ENCODE measurements at regions not wholly inside any gene's neighbourhood (a gene's known extent, or its start where the extent isn't known, plus 50 kb on each side); places are given as distances from the start of the nearest gene placed in this dataset.

DNA sequence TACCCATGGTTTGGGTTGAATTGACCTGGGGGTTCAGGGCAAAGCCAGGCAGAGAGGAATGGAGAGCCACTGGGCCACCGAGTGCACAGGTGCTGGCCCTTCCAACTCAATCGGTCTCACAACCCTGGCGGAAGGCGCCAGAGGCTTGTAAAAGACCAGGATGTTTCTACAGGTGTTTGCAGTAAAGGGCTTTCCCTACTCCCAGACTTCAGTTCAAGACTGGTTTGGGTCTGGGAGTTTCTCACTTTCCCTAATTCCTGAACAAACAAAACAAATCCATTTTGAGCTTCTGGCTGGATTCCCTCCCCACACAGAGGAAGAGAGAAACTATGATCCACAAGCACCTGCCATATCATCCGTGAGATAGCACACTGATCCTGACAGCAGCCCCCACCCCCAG, 125.2 kb upstream of the KLF4 start:
- H3K4me1 Mint-ChIP-seq (ENCODE audit: low read depth): peaks cover 1% of the 10 kb centered on the region
- no peak overlapping the region for H3K27ac Mint-ChIP-seq
- H3K9me3 Mint-ChIP-seq (ENCODE audit: low read depth): no peaks in the 10 kb centered on the region
- no peak for DNase-seq (ENCODE audit: low spot score, unreplicated experiment)
- no peak overlapping the region for H3K4me3 Mint-ChIP-seq (ENCODE audit: low read depth)
- no peaks in the 10 kb centered on the region for H3K36me3 Mint-ChIP-seq (ENCODE audit: insufficient read depth)
- H3K27me3 Mint-ChIP-seq: peaks cover 88% of the 10 kb centered on the region
- TF ChIP-seq, protein P1, sequence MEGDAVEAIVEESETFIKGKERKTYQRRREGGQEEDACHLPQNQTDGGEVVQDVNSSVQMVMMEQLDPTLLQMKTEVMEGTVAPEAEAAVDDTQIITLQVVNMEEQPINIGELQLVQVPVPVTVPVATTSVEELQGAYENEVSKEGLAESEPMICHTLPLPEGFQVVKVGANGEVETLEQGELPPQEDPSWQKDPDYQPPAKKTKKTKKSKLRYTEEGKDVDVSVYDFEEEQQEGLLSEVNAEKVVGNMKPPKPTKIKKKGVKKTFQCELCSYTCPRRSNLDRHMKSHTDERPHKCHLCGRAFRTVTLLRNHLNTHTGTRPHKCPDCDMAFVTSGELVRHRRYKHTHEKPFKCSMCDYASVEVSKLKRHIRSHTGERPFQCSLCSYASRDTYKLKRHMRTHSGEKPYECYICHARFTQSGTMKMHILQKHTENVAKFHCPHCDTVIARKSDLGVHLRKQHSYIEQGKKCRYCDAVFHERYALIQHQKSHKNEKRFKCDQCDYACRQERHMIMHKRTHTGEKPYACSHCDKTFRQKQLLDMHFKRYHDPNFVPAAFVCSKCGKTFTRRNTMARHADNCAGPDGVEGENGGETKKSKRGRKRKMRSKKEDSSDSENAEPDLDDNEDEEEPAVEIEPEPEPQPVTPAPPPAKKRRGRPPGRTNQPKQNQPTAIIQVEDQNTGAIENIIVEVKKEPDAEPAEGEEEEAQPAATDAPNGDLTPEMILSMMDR (IDR thresholded peaks at IDR 0.05; ENCODE audit: unreplicated experiment): no peak

DNA sequence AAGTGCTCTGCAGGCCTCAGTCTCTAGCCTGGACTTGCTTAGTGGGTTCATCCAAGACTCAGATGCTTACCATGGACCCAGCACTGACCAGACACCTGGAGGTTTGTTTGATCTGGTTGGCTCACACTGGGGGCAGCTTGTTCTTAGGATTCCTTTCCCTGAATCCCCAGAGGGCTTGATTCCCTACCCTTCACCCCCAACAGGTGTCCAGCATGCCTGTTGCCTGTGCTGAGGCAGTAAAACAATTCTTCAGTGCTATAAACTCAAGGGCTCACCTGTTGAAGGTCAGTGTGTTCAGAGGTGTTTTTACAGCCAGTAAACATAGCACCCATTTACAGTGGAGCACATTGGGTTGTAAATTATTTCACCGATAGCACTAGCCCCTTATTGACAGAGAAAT, 123.8 kb upstream of the KLF4 start:
- TF ChIP-seq, protein P1 (IDR thresholded peaks at IDR 0.05; ENCODE audit: unreplicated experiment): no peak
- H3K27ac Mint-ChIP-seq: no peak overlapping the region
- peaks cover 1% of the 10 kb centered on the region for H3K4me1 Mint-ChIP-seq (ENCODE audit: low read depth)
- H3K4me3 Mint-ChIP-seq (ENCODE audit: low read depth): no peak overlapping the region
- no peaks in the 10 kb centered on the region for H3K9me3 Mint-ChIP-seq (ENCODE audit: low read depth)
- H3K27me3 Mint-ChIP-seq: peaks cover 91% of the 10 kb centered on the region
- DNase-seq (ENCODE audit: low spot score, unreplicated experiment): no peak
- no peaks in the 10 kb centered on the region for H3K36me3 Mint-ChIP-seq (ENCODE audit: insufficient read depth)

DNA sequence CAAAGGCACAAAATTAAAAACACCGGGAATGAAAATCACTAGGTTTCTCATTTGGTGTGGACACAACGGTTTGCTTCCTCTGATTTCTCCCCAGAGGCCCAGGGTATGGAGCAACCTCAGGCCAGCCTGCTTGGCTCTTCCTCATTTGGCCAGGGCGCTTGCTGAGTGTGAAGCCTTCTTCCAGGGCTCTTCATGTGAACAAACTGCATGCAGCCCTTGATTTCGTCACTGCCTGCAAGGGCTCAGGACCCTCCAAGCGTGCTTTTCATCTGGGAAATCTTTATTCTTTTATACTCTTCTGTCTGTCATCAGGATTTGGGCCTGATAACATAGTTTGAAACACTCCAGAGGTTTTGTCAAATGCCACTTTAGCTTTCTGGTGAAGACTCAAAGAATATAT, 122.6 kb upstream of the KLF4 start:
- no peak for DNase-seq (ENCODE audit: low spot score, unreplicated experiment)
- Mint-ChIP-seq H3K27ac (no peak overlapping the region), H3K36me3 (ENCODE audit: insufficient read depth) (no peaks in the 10 kb centered on the region), H3K4me1 (ENCODE audit: low read depth) (peaks cover 1% of the 10 kb centered on the region), H3K9me3 (ENCODE audit: low read depth) (no peaks in the 10 kb centered on the region), H3K4me3 (ENCODE audit: low read depth) (no peak overlapping the region), H3K27me3 (peaks cover 91% of the 10 kb centered on the region)
- TF ChIP-seq, protein P1 (IDR thresholded peaks at IDR 0.05; ENCODE audit: unreplicated experiment): no peak

DNA sequence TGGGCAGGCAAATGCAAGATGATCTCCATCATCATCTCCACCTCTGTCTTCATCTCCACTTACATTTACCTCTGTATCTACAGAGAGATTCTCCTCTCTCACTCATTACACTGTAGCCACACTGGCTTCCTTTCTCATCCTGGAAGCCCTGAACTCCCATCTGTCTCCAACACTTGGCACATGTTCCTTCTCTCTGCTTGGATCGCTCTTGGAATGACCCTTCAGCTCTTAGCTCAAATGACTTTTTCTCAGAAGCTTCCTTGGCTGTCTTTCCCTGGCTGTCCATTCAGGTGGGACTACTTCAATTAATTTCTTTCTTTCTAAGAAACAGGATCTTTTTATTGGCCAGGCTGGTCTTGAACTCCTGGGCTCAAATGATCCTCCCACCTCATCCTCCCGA, 120.0 kb upstream of the KLF4 start:
- H3K27ac Mint-ChIP-seq: no peak overlapping the region
- H3K36me3 Mint-ChIP-seq (ENCODE audit: insufficient read depth): no peaks in the 10 kb centered on the region
- peaks cover 86% of the 10 kb centered on the region for H3K27me3 Mint-ChIP-seq
- TF ChIP-seq, protein P1 (IDR thresholded peaks at IDR 0.05; ENCODE audit: unreplicated experiment): no peak
- peaks cover 2% of the 10 kb centered on the region for H3K4me1 Mint-ChIP-seq (ENCODE audit: low read depth)
- no peak overlapping the region for H3K4me3 Mint-ChIP-seq (ENCODE audit: low read depth)
- no peaks in the 10 kb centered on the region for H3K9me3 Mint-ChIP-seq (ENCODE audit: low read depth)
- no peak for DNase-seq (ENCODE audit: low spot score, unreplicated experiment)

DNA sequence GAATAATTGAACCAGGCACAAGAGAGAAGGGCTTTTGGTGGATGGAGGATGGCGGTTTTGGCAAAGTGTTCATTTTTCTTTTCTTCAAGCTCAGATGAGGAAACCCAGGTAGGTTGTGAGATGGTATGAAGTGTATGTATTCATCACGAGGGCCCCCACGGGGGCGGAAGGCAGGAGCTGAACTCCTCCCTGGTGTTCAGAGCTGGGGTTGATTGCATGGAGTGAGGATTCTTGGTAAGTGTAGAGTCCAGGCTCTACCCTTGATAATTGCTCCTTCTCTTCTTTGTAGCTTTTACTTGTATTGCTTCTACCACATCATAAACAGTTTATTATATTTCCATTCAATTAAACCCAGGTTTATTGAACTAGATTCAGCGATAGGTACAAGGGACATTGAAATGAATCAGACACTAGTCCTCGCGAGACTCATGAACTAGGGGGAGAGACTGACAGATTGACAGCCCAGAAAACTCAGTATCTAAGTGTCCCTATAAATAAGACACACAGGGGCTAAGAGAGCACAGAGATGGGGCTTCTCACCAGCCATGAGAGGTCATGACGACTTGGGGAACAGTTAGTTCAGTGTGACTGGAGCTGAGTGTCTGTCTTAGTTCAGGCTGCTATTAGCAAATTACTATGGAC, 116.7 kb upstream of the KLF4 start:
- Mint-ChIP-seq H3K4me1 (ENCODE audit: low read depth) (peaks cover 2% of the 10 kb centered on the region), H3K27ac (no peak overlapping the region), H3K4me3 (ENCODE audit: low read depth) (no peak overlapping the region), H3K36me3 (ENCODE audit: insufficient read depth) (no peaks in the 10 kb centered on the region), H3K27me3 (peaks cover 82% of the 10 kb centered on the region), H3K9me3 (ENCODE audit: low read depth) (no peaks in the 10 kb centered on the region)
- DNase-seq (ENCODE audit: low spot score, unreplicated experiment): no peak
- TF ChIP-seq, protein P1 (IDR thresholded peaks at IDR 0.05; ENCODE audit: unreplicated experiment): no peak
